ENCODE measurements at regions not wholly inside any gene's neighbourhood (a gene's known extent, or its start where the extent isn't known, plus 50 kb on each side); places are given as distances from the start of the nearest gene placed in this dataset.

GRCh38 chr18:78522507-78522906 lies 457.1 kb upstream of the SALL3 start:
- Histone ChIP-seq H3K27me3 (ENCODE audit: control insufficient read depth in 2 of 2, insufficient read depth in 2 of 2, low read length in 2 of 2) (no peaks in the 10 kb centered on the region), H3K4me1 (ENCODE audit: control insufficient read depth in 1 of 2, insufficient read depth in 2 of 2, low read length in 2 of 2) (no peaks in the 10 kb centered on the region), H3K9me3 (replicated peaks in 1 of 2; ENCODE audit: control insufficient read depth in 1 of 2, insufficient read depth in 1 of 2, low read length in 2 of 2) (peaks cover 0 to 9% of the 10 kb centered on the region in 2 donors), H3K36me3 (replicated peaks in 1 of 2; ENCODE audit: control insufficient read depth in 1 of 2, insufficient read depth in 2 of 2, low read length in 2 of 2) (no peaks in the 10 kb centered on the region), H3K4me3 (replicated peaks in 1 of 3; ENCODE audit: low read depth in 2 of 3, low read length in 3 of 3) (no peak overlapping the region), H2AFZ (ENCODE audit: insufficient read depth, low read depth, low read length, poor library complexity, severe bottlenecking) (no peak overlapping the region), H4K20me1 (ENCODE audit: insufficient read depth, low read length) (no peaks in the 10 kb centered on the region), H3K27ac (ENCODE audit: low read depth in 1 of 2, low read length in 2 of 2) (no peak overlapping the region), H3K79me2 (ENCODE audit: insufficient read depth, low read length) (no peaks in the 10 kb centered on the region), H3K4me2 (replicated peaks; ENCODE audit: extremely low read depth, low read length, poor library complexity, severe bottlenecking) (no peak overlapping the region), H3K9ac (ENCODE audit: insufficient read depth, low read length, poor library complexity, severe bottlenecking) (no peak overlapping the region)
- no peak for DNase-seq
- WGBS (ENCODE audit: insufficient coverage) = 95% methylated on average over 3 of the region's 8 CpGs
- Mint-ChIP-seq H3K27me3 (ENCODE audit: low read depth in 3 of 3) (peaks cover 2 to 6% (median 4%) of the 10 kb centered on the region in 3 donors), H3K27ac (no peak overlapping the region), H3K4me3 (no peak overlapping the region), H3K4me1 (no peaks in the 10 kb centered on the region), H3K36me3 (no peaks in the 10 kb centered on the region), H3K9me3 (peaks cover 0 to 15% (median 3%) of the 10 kb centered on the region in 7 donors)
- intact Hi-C loops (cut with micrococcal nuclease) = no loop called here
- TF ChIP-seq CTCF (IDR thresholded peaks at IDR 0.05) = no peak

- Histone ChIP-seq H3K79me2 (ENCODE audit: insufficient read depth, low read length) (no peaks in the 10 kb centered on the region), H3K27ac (ENCODE audit: low read depth in 1 of 2, low read length in 2 of 2) (no peak overlapping the region), H4K20me1 (ENCODE audit: insufficient read depth, low read length) (no peaks in the 10 kb centered on the region), H3K36me3 (replicated peaks in 1 of 2; ENCODE audit: control insufficient read depth in 1 of 2, insufficient read depth in 2 of 2, low read length in 2 of 2) (no peaks in the 10 kb centered on the region), H2AFZ (ENCODE audit: insufficient read depth, low read depth, low read length, poor library complexity, severe bottlenecking) (no peak overlapping the region), H3K27me3 (ENCODE audit: control insufficient read depth in 2 of 2, insufficient read depth in 2 of 2, low read length in 2 of 2) (no peaks in the 10 kb centered on the region), H3K9me3 (replicated peaks in 1 of 2; ENCODE audit: control insufficient read depth in 1 of 2, insufficient read depth in 1 of 2, low read length in 2 of 2) (peaks cover 0 to 7% of the 10 kb centered on the region in 2 donors), H3K4me1 (ENCODE audit: control insufficient read depth in 1 of 2, insufficient read depth in 2 of 2, low read length in 2 of 2) (no peaks in the 10 kb centered on the region), H3K4me2 (replicated peaks; ENCODE audit: extremely low read depth, low read length, poor library complexity, severe bottlenecking) (no peak overlapping the region), H3K9ac (ENCODE audit: insufficient read depth, low read length, poor library complexity, severe bottlenecking) (no peak overlapping the region), H3K4me3 (replicated peaks in 1 of 3; ENCODE audit: low read depth in 2 of 3, low read length in 3 of 3) (no peak overlapping the region)
- DNase-seq = no peak
- H3K27ac Mint-ChIP-seq = no peak overlapping the region
- no peaks in the 10 kb centered on the region for H3K36me3 Mint-ChIP-seq
- H3K4me3 Mint-ChIP-seq = no peak overlapping the region
- 97% methylated on average over 7 of the region's 12 CpGs for WGBS (ENCODE audit: insufficient coverage)
- H3K27me3 Mint-ChIP-seq (ENCODE audit: low read depth in 3 of 3) = peaks cover 2 to 5% (median 4%) of the 10 kb centered on the region in 3 donors
- no peak for TF ChIP-seq CTCF (IDR thresholded peaks at IDR 0.05)
- peaks cover 0 to 11% (median 3%) of the 10 kb centered on the region in 7 donors for H3K9me3 Mint-ChIP-seq
- H3K4me1 Mint-ChIP-seq = no peaks in the 10 kb centered on the region
- intact Hi-C loops (cut with micrococcal nuclease) = no loop called here
Observed at GRCh38 chr18:78523850-78524249, 455.8 kb upstream of the SALL3 start.
